ENCODE measurements at regions not wholly inside any gene's neighbourhood (a gene's known extent, or its start where the extent isn't known, plus 50 kb on each side); places are given as distances from the start of the nearest gene placed in this dataset.
A peak's percentile ranks its signal among the peaks of the same experiment; 100 is the strongest.

- Histone ChIP-seq H3K36me3 (ENCODE audit: control insufficient read depth, insufficient read depth, low read length) (no peaks in the 10 kb centered on the region), H3K4me1 (ENCODE audit: control insufficient read depth, insufficient read depth, low read length) (peaks cover 5% of the 10 kb centered on the region), H3K27me3 (ENCODE audit: control insufficient read depth, insufficient read depth, low read length) (no peaks in the 10 kb centered on the region), H3K27ac (ENCODE audit: low read depth, low read length) (peak overlapping the region; percentile 92), H3K9ac (ENCODE audit: low read length) (peak overlapping the region; percentile 60), H3K4me3 (ENCODE audit: low read length) (peak overlapping the region; percentile 88)
Observed at GRCh38 chr4:184538023-184538599, 63.8 kb upstream of the IRF2 start.

- peak overlapping the region; percentile 92 for H3K27ac ChIP-seq (ENCODE audit: low read depth, low read length)
- peak overlapping the region; percentile 88 for H3K4me3 ChIP-seq (ENCODE audit: low read length)
- H3K4me1 ChIP-seq (ENCODE audit: control insufficient read depth, insufficient read depth, low read length): peaks cover 5% of the 10 kb centered on the region
- H3K36me3 ChIP-seq (ENCODE audit: control insufficient read depth, insufficient read depth, low read length): no peaks in the 10 kb centered on the region
- peak overlapping the region; percentile 60 for H3K9ac ChIP-seq (ENCODE audit: low read length)
- no peaks in the 10 kb centered on the region for H3K27me3 ChIP-seq (ENCODE audit: control insufficient read depth, insufficient read depth, low read length)
Observed at GRCh38 chr4:184537269-184538022, 63.1 kb upstream of the IRF2 start.

GRCh38 chr4:184536881-184537248 is 62.5 kb upstream of the IRF2 start:
- peak overlapping the region; percentile 88 for H3K4me3 ChIP-seq (ENCODE audit: low read length)
- peak overlapping the region; percentile 92 for H3K27ac ChIP-seq (ENCODE audit: low read depth, low read length)
- no peaks in the 10 kb centered on the region for H3K27me3 ChIP-seq (ENCODE audit: control insufficient read depth, insufficient read depth, low read length)
- H3K9ac ChIP-seq (ENCODE audit: low read length): peak overlapping the region; percentile 60
- peaks cover 5% of the 10 kb centered on the region for H3K4me1 ChIP-seq (ENCODE audit: control insufficient read depth, insufficient read depth, low read length)
- no peaks in the 10 kb centered on the region for H3K36me3 ChIP-seq (ENCODE audit: control insufficient read depth, insufficient read depth, low read length)

- H3K27ac ChIP-seq (ENCODE audit: low read depth, low read length): peak overlapping the region; percentile 92
- peak overlapping the region; percentile 88 for H3K4me3 ChIP-seq (ENCODE audit: low read length)
- H3K36me3 ChIP-seq (ENCODE audit: control insufficient read depth, insufficient read depth, low read length): no peaks in the 10 kb centered on the region
- no peaks in the 10 kb centered on the region for H3K27me3 ChIP-seq (ENCODE audit: control insufficient read depth, insufficient read depth, low read length)
- H3K4me1 ChIP-seq (ENCODE audit: control insufficient read depth, insufficient read depth, low read length): peaks cover 5% of the 10 kb centered on the region
- peak overlapping the region; percentile 60 for H3K9ac ChIP-seq (ENCODE audit: low read length)
Observed at GRCh38 chr4:184536065-184536880, 61.9 kb upstream of the IRF2 start.

- Histone ChIP-seq H3K27me3 (ENCODE audit: control insufficient read depth, insufficient read depth, low read length) (no peaks in the 10 kb centered on the region), H3K4me1 (ENCODE audit: control insufficient read depth, insufficient read depth, low read length) (peaks cover 5% of the 10 kb centered on the region), H3K36me3 (ENCODE audit: control insufficient read depth, insufficient read depth, low read length) (no peaks in the 10 kb centered on the region), H3K27ac (ENCODE audit: low read depth, low read length) (peak overlapping the region; percentile 62), H3K4me3 (ENCODE audit: low read length) (no peak overlapping the region), H3K9ac (ENCODE audit: low read length) (no peak overlapping the region)
Observed at GRCh38 chr4:184534511-184535391, 60.4 kb upstream of the IRF2 start.

- H3K4me3 ChIP-seq (ENCODE audit: low read length): no peak overlapping the region
- no peak overlapping the region for H3K9ac ChIP-seq (ENCODE audit: low read length)
- no peaks in the 10 kb centered on the region for H3K36me3 ChIP-seq (ENCODE audit: control insufficient read depth, insufficient read depth, low read length)
- no peaks in the 10 kb centered on the region for H3K27me3 ChIP-seq (ENCODE audit: control insufficient read depth, insufficient read depth, low read length)
- H3K4me1 ChIP-seq (ENCODE audit: control insufficient read depth, insufficient read depth, low read length): peaks cover 5% of the 10 kb centered on the region
- H3K27ac ChIP-seq (ENCODE audit: low read depth, low read length): no peak overlapping the region
Observed at GRCh38 chr4:184533908-184534307, 59.6 kb upstream of the IRF2 start.

- Histone ChIP-seq H3K27ac (ENCODE audit: low read depth, low read length) (no peak overlapping the region), H3K4me1 (ENCODE audit: control insufficient read depth, insufficient read depth, low read length) (peaks cover 2% of the 10 kb centered on the region), H3K27me3 (ENCODE audit: control insufficient read depth, insufficient read depth, low read length) (no peaks in the 10 kb centered on the region), H3K36me3 (ENCODE audit: control insufficient read depth, insufficient read depth, low read length) (no peaks in the 10 kb centered on the region), H3K4me3 (ENCODE audit: low read length) (no peak overlapping the region), H3K9ac (ENCODE audit: low read length) (no peak overlapping the region)
Observed at GRCh38 chr4:184531008-184531407, 56.7 kb upstream of the IRF2 start.

- Histone ChIP-seq H3K27ac (ENCODE audit: low read depth, low read length) (no peak overlapping the region), H3K36me3 (ENCODE audit: control insufficient read depth, insufficient read depth, low read length) (no peaks in the 10 kb centered on the region), H3K9ac (ENCODE audit: low read length) (no peak overlapping the region), H3K4me3 (ENCODE audit: low read length) (no peak overlapping the region), H3K4me1 (ENCODE audit: control insufficient read depth, insufficient read depth, low read length) (no peaks in the 10 kb centered on the region), H3K27me3 (ENCODE audit: control insufficient read depth, insufficient read depth, low read length) (no peaks in the 10 kb centered on the region)
Observed at GRCh38 chr4:184529283-184529682, 54.9 kb upstream of the IRF2 start.

- Histone ChIP-seq H3K4me3 (ENCODE audit: low read length) (no peak overlapping the region), H3K27ac (ENCODE audit: low read depth, low read length) (no peak overlapping the region), H3K27me3 (ENCODE audit: control insufficient read depth, insufficient read depth, low read length) (no peaks in the 10 kb centered on the region), H3K36me3 (ENCODE audit: control insufficient read depth, insufficient read depth, low read length) (no peaks in the 10 kb centered on the region), H3K4me1 (ENCODE audit: control insufficient read depth, insufficient read depth, low read length) (no peaks in the 10 kb centered on the region), H3K9ac (ENCODE audit: low read length) (no peak overlapping the region)
Observed at GRCh38 chr4:184528713-184529112, 54.4 kb upstream of the IRF2 start.

GRCh38 chr4:184528051-184528450 is 53.7 kb upstream of the IRF2 start:
- Histone ChIP-seq H3K9ac (ENCODE audit: low read length) (no peak overlapping the region), H3K4me1 (ENCODE audit: control insufficient read depth, insufficient read depth, low read length) (no peaks in the 10 kb centered on the region), H3K4me3 (ENCODE audit: low read length) (no peak overlapping the region), H3K27me3 (ENCODE audit: control insufficient read depth, insufficient read depth, low read length) (no peaks in the 10 kb centered on the region), H3K36me3 (ENCODE audit: control insufficient read depth, insufficient read depth, low read length) (no peaks in the 10 kb centered on the region), H3K27ac (ENCODE audit: low read depth, low read length) (no peak overlapping the region)

- Histone ChIP-seq H3K4me1 (ENCODE audit: control insufficient read depth, insufficient read depth, low read length) (no peaks in the 10 kb centered on the region), H3K36me3 (ENCODE audit: control insufficient read depth, insufficient read depth, low read length) (no peaks in the 10 kb centered on the region), H3K27me3 (ENCODE audit: control insufficient read depth, insufficient read depth, low read length) (no peaks in the 10 kb centered on the region), H3K4me3 (ENCODE audit: low read length) (no peak overlapping the region), H3K9ac (ENCODE audit: low read length) (no peak overlapping the region), H3K27ac (ENCODE audit: low read depth, low read length) (no peak overlapping the region)
Observed at GRCh38 chr4:184526228-184526627, 51.9 kb upstream of the IRF2 start.

All from rectal smooth muscle tissue (tissue), 1 donor.